ENCODE measurements at regions not wholly inside any gene's neighbourhood (a gene's known extent, or its start where the extent isn't known, plus 50 kb on each side); places are given as distances from the start of the nearest gene placed in this dataset.

DNA sequence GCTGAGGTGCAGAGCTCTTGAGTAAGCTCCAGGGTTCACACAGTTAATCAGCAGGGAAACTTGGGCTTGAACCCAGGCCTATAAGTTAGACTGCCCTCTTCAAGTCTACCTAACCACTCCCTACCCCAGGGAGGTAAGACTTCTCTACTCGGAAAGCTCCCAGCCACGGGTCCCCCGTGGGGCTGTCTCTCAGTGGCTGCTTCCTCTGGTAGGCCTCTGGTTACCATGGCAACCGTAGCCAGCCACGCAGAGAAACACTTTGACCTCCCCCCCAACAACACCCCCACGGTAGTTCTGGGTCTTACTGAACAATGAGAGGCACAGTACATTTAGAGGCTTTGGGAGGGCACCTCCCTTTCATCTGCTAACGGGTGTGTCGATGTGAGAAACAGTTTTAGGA lies 245.2 kb downstream of the AACS start:
- Histone ChIP-seq H3K9ac (ENCODE audit: control insufficient read depth, insufficient read depth, low read length) (no peak overlapping the region), H3K9me3 (replicated peaks; ENCODE audit: control insufficient read depth, insufficient read depth, low read length) (no peaks in the 10 kb centered on the region), H3K27ac (ENCODE audit: control insufficient read depth, insufficient read depth) (no peak overlapping the region), H3K36me3 (ENCODE audit: control insufficient read depth in 2 of 2, insufficient read depth in 2 of 2, low read length in 1 of 2) (no peaks in the 10 kb centered on the region), H2AFZ (ENCODE audit: control insufficient read depth, low read depth, low read length) (no peak overlapping the region), H3K79me2 (ENCODE audit: control insufficient read depth, insufficient read depth, low read length) (no peaks in the 10 kb centered on the region), H3K4me1 (ENCODE audit: control insufficient read depth, insufficient read depth, low read length) (no peaks in the 10 kb centered on the region), H3K27me3 (replicated peaks in 1 of 2; ENCODE audit: control insufficient read depth in 2 of 2, insufficient read depth in 2 of 2, low read length in 1 of 2) (no peaks in the 10 kb centered on the region), H3K4me3 (no peak overlapping the region), H3K4me2 (ENCODE audit: control insufficient read depth, insufficient read depth) (no peak overlapping the region), H4K20me1 (ENCODE audit: control insufficient read depth, insufficient read depth) (no peaks in the 10 kb centered on the region; the same call in 1 of the 2 replicates)
- intact Hi-C loops (cut with micrococcal nuclease; ENCODE audit: unreplicated experiment) = no loop called here
- DNase-seq (ENCODE audit: low read depth, low spot score) (no peak), ATAC-seq (no peak), FAIRE-seq (no peak)
- 12% methylated on average over 8 of the region's 8 CpGs for WGBS (ENCODE audit: insufficient coverage, insufficient replicate concordance, low lambda C conversion rate, missing lambda C conversion rate)
- in situ Hi-C loops (cut with MboI) = no loop called here
- ChIA-PET SMC1A (ENCODE audit: uncharacterized antibody, unreplicated experiment) (interaction anchor here (0.9 kb wide), 1 partner anchor 462 kb away, joined by 3 read pairs; no protein-coding TSS in a partner anchor), RAD21 (ENCODE audit: unreplicated experiment) (no interaction called here), POLR2A (no interaction called here), CTCF (no interaction called here)
- no TSS peak for BruUV-seq (replicated peaks)
- TF ChIP-seq BMI1 (IDR thresholded peaks at IDR 0.05; ENCODE audit: borderline replicate concordance) (peak; percentile 42; the same call in 1 of the 2 replicates), ASH2L (IDR thresholded peaks at IDR 0.05; ENCODE audit: borderline replicate concordance, low read depth) (no peak)

DNA sequence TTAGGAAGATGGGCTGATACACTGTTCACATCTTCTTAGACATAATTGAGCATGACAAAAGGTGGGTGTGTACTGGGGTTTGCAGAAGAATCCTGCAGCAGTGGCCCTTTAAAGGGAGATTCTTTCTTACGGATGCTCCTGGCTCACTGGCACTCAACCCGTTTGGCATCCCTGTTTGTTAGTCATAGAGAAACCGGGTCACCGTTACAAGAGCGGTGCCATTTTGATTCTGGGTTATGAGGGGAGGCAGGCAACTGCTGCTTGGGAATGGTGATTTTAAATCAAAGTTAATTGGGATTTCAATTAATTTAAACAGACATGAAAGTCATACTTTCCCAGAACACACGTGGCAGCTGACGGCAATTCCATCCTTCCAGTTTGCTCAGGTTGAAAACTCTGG lies 245.8 kb downstream of the AACS start:
- POLR2A ChIA-PET = no interaction called here
- ATAC-seq = no peak
- H3K9me3 ChIP-seq (replicated peaks; ENCODE audit: control insufficient read depth, insufficient read depth, low read length) = no peaks in the 10 kb centered on the region
- H3K79me2 ChIP-seq (ENCODE audit: control insufficient read depth, insufficient read depth, low read length) = no peaks in the 10 kb centered on the region
- no peaks in the 10 kb centered on the region for H3K36me3 ChIP-seq (ENCODE audit: control insufficient read depth in 2 of 2, insufficient read depth in 2 of 2, low read length in 1 of 2)
- intact Hi-C loops (cut with micrococcal nuclease; ENCODE audit: unreplicated experiment) (no loop called here), in situ Hi-C loops (cut with MboI) (no loop called here)
- no peak overlapping the region for H3K4me3 ChIP-seq
- CTCF ChIA-PET = no interaction called here
- H3K4me1 ChIP-seq (ENCODE audit: control insufficient read depth, insufficient read depth, low read length) = no peaks in the 10 kb centered on the region
- no peak overlapping the region for H3K4me2 ChIP-seq (ENCODE audit: control insufficient read depth, insufficient read depth)
- H2AFZ ChIP-seq (ENCODE audit: control insufficient read depth, low read depth, low read length) = no peak overlapping the region
- SMC1A ChIA-PET (ENCODE audit: uncharacterized antibody, unreplicated experiment) = no interaction called here
- 60% methylated on average over 7 of the region's 7 CpGs for whole genome bisulfite sequencing (ENCODE audit: insufficient coverage, insufficient replicate concordance, low lambda C conversion rate, missing lambda C conversion rate)
- TF ChIP-seq HCFC1 (IDR thresholded peaks at IDR 0.05; ENCODE audit: low read length) (no peak), RFX5 (IDR thresholded peaks at IDR 0.05; ENCODE audit: low read depth, low read length) (no peak), ZNF207 (IDR thresholded peaks at IDR 0.05; ENCODE audit: borderline replicate concordance) (no peak), CHD4 (IDR thresholded peaks at IDR 0.05) (no peak), RCOR1 (conservative IDR thresholded peaks at IDR 0.05; ENCODE audit: low read depth, low read length) (no peak), ZBED1 (IDR thresholded peaks at IDR 0.05; ENCODE audit: borderline replicate concordance) (no peak), RAD51 (IDR thresholded peaks at IDR 0.05) (no peak), TBL1XR1 (IDR thresholded peaks at IDR 0.05; ENCODE audit: low read depth, low read length) (no peak), POLR2A (IDR thresholded peaks at IDR 0.05; ENCODE audit: low read depth, low read length) (no peak)
- TF ChIP-seq, protein P1, sequence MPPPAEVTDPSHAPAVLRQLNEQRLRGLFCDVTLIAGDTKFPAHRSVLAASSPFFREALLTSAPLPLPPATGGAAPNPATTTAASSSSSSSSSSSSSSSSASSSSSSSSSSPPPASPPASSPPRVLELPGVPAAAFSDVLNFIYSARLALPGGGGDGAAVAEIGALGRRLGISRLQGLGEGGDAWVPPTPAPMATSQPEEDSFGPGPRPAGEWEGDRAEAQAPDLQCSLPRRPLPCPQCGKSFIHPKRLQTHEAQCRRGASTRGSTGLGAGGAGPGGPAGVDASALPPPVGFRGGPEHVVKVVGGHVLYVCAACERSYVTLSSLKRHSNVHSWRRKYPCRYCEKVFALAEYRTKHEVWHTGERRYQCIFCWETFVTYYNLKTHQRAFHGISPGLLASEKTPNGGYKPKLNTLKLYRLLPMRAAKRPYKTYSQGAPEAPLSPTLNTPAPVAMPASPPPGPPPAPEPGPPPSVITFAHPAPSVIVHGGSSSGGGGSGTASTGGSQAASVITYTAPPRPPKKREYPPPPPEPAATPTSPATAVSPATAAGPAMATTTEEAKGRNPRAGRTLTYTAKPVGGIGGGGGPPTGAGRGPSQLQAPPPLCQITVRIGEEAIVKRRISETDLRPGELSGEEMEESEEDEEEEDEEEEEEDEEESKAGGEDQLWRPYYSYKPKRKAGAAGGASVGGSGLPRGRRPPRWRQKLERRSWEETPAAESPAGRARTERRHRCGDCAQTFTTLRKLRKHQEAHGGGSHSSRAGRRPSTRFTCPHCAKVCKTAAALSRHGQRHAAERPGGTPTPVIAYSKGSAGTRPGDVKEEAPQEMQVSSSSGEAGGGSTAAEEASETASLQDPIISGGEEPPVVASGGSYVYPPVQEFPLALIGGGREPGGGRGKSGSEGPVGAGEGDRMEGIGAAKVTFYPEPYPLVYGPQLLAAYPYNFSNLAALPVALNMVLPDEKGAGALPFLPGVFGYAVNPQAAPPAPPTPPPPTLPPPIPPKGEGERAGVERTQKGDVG (CRISPR knock-in tag; IDR thresholded peaks at IDR 0.05) = no peak
- TF ChIP-seq, protein P2, sequence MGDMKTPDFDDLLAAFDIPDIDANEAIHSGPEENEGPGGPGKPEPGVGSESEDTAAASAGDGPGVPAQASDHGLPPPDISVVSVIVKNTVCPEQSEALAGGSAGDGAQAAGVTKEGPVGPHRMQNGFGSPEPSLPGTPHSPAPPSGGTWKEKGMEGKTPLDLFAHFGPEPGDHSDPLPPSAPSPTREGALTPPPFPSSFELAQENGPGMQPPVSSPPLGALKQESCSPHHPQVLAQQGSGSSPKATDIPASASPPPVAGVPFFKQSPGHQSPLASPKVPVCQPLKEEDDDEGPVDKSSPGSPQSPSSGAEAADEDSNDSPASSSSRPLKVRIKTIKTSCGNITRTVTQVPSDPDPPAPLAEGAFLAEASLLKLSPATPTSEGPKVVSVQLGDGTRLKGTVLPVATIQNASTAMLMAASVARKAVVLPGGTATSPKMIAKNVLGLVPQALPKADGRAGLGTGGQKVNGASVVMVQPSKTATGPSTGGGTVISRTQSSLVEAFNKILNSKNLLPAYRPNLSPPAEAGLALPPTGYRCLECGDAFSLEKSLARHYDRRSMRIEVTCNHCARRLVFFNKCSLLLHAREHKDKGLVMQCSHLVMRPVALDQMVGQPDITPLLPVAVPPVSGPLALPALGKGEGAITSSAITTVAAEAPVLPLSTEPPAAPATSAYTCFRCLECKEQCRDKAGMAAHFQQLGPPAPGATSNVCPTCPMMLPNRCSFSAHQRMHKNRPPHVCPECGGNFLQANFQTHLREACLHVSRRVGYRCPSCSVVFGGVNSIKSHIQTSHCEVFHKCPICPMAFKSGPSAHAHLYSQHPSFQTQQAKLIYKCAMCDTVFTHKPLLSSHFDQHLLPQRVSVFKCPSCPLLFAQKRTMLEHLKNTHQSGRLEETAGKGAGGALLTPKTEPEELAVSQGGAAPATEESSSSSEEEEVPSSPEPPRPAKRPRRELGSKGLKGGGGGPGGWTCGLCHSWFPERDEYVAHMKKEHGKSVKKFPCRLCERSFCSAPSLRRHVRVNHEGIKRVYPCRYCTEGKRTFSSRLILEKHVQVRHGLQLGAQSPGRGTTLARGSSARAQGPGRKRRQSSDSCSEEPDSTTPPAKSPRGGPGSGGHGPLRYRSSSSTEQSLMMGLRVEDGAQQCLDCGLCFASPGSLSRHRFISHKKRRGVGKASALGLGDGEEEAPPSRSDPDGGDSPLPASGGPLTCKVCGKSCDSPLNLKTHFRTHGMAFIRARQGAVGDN (IDR thresholded peaks at IDR 0.05) = no peak
- FAIRE-seq = no peak
- BruUV-seq (replicated peaks) = no TSS peak
- H3K27ac ChIP-seq (ENCODE audit: control insufficient read depth, insufficient read depth) = no peak overlapping the region
- no peak overlapping the region for H3K9ac ChIP-seq (ENCODE audit: control insufficient read depth, insufficient read depth, low read length)
- RAD21 ChIA-PET (ENCODE audit: unreplicated experiment) = no interaction called here
- H3K27me3 ChIP-seq (replicated peaks in 1 of 2; ENCODE audit: control insufficient read depth in 2 of 2, insufficient read depth in 2 of 2, low read length in 1 of 2) = no peaks in the 10 kb centered on the region
- no peak for DNase-seq (ENCODE audit: low read depth, low spot score)
- H4K20me1 ChIP-seq (ENCODE audit: control insufficient read depth, insufficient read depth) = no peaks in the 10 kb centered on the region; the same call in 1 of the 2 replicates
